ENCODE measurements at regions not wholly inside any gene's neighbourhood (a gene's known extent, or its start where the extent isn't known, plus 50 kb on each side); places are given as distances from the start of the nearest gene placed in this dataset.

DNA sequence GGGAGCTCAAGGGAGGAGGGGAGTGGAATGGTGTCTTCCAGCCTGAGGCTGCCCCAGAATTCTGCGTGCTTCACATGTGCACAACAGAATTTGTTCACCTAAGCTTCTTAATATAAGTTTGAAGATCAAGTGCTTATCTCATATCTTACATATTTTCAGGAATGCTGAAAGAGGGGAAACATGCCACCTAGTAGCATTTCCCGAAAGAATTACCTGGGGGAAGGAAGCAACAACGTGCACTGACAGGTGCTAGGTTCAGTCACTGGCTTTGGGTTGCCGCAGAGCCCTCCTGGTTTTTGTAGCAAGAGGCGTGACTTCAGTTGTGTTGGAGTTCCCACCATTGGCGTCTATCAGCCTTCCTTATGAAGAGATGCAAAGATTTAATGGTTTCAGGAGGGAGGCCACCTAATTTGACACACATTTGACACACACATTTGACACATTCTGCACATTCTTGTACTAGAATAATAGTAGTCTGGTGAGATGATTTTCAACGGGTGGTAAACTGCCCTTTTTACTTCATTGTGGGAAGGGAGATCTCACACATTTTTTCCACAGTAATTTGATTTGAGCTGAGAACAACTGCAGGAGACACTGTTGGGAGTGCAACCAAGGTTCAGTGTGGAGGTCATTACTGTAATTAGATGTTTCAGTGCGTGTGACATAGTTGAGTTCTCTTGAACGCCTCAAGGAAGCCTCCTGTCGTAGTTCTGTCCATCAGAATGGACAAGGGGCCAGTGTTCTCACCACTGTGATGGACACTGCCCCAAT, 481.3 kb downstream of the CCDC171 start:
- Mint-ChIP-seq H3K36me3 (ENCODE audit: low read depth) (peaks cover 5% of the 10 kb centered on the region), H3K9me3 (peaks cover 9% of the 10 kb centered on the region), H3K4me3 (no peak overlapping the region), H3K4me1 (peaks cover 1% of the 10 kb centered on the region), H3K27me3 (ENCODE audit: low read depth) (no peaks in the 10 kb centered on the region), H3K27ac (ENCODE audit: unreplicated experiment) (no peak overlapping the region)
- DNase-seq (ENCODE audit: low read depth, low spot score), result no peak
- TF ChIP-seq, protein P1, sequence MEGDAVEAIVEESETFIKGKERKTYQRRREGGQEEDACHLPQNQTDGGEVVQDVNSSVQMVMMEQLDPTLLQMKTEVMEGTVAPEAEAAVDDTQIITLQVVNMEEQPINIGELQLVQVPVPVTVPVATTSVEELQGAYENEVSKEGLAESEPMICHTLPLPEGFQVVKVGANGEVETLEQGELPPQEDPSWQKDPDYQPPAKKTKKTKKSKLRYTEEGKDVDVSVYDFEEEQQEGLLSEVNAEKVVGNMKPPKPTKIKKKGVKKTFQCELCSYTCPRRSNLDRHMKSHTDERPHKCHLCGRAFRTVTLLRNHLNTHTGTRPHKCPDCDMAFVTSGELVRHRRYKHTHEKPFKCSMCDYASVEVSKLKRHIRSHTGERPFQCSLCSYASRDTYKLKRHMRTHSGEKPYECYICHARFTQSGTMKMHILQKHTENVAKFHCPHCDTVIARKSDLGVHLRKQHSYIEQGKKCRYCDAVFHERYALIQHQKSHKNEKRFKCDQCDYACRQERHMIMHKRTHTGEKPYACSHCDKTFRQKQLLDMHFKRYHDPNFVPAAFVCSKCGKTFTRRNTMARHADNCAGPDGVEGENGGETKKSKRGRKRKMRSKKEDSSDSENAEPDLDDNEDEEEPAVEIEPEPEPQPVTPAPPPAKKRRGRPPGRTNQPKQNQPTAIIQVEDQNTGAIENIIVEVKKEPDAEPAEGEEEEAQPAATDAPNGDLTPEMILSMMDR (conservative IDR thresholded peaks at IDR 0.05), result no peak

DNA sequence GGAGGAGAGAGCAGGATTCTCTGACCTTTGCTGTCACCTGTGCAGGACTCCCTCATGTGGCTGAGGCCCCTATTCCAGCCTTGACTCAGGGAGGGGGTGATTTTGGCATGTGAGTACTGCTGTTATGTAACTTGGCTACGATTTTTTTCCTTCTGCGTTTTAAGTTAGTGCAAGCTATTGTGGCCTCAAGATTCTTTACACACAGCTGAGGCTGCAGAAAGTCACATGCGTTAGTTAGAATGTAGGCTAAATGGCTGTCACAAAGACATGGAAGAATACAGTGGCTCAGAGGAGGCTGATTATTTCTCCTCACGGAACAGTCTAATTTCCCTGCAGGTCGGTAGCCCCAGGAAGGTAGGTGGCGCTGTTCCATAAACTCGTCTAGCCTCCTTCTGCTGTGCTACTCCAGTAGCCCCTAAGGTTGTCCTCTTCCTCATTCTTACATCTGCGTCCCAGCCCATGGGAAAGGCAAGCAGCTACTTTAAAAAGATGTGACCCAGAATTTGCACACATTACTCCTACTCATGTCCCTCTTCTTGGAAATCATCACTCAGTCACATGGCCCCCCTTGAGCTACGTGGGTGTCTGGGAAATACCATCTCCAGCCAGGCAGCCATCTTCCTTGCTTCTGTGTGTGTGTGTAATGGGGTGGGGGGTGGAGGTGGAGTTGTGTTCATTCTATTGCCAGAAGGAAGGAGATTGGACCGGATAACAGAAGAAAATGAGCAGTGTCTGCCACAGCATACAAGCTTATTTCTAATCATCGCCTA, 486.6 kb downstream of the CCDC171 start:
- H3K27ac Mint-ChIP-seq (ENCODE audit: unreplicated experiment), result no peak overlapping the region
- H3K9me3 Mint-ChIP-seq, result peaks cover 2% of the 10 kb centered on the region
- H3K4me1 Mint-ChIP-seq, result peaks cover 28% of the 10 kb centered on the region
- H3K36me3 Mint-ChIP-seq (ENCODE audit: low read depth), result peaks cover 5% of the 10 kb centered on the region
- H3K27me3 Mint-ChIP-seq (ENCODE audit: low read depth), result no peaks in the 10 kb centered on the region
- no peak overlapping the region for H3K4me3 Mint-ChIP-seq
- TF ChIP-seq, protein P1 (conservative IDR thresholded peaks at IDR 0.05), result no peak
- no peak for DNase-seq (ENCODE audit: low read depth, low spot score)

DNA sequence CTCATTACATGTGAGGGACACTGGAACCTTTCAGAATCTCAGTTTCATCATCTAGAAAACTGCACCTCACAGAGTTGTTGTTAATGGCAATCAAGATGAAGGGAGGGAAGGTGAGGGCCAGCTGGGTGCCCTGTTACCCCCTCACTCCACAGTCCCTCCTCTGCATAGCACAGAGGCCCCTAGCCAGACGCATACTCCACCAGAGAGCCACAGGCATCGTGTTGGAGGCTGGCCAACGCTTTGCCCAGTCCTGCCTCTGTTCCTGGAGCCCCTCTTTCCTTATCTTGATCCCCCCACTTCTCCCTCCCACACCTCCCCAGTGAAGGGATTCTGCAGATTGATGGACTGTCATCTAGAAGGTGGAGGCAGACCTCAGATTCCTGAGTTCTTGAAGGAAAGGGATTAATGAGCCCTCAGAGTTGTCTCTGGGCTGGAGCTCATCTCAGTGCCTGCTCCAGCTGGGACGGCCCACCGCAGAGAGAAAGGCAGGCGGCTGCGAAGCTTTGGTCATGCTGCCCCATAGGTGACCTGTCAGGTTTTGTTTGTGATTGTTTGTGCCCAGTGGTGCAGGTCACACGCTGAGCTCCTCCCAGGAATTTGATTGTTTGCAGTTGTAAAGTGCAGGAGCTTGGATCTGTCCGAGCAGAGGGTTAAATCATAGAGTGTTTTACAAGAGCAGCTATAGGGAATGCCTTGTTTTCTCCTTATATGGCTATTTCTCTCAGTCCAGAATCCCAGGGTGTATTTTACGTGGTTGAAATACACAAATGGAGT, 487.3 kb downstream of the CCDC171 start:
- Mint-ChIP-seq H3K27me3 (ENCODE audit: low read depth) (no peaks in the 10 kb centered on the region), H3K9me3 (peaks cover 2% of the 10 kb centered on the region), H3K27ac (ENCODE audit: unreplicated experiment) (peak overlapping the region; percentile 1), H3K4me3 (no peak overlapping the region), H3K36me3 (ENCODE audit: low read depth) (peaks cover 5% of the 10 kb centered on the region), H3K4me1 (peaks cover 28% of the 10 kb centered on the region)
- TF ChIP-seq, protein P1 (conservative IDR thresholded peaks at IDR 0.05), result no peak
- DNase-seq (ENCODE audit: low read depth, low spot score), result no peak

DNA sequence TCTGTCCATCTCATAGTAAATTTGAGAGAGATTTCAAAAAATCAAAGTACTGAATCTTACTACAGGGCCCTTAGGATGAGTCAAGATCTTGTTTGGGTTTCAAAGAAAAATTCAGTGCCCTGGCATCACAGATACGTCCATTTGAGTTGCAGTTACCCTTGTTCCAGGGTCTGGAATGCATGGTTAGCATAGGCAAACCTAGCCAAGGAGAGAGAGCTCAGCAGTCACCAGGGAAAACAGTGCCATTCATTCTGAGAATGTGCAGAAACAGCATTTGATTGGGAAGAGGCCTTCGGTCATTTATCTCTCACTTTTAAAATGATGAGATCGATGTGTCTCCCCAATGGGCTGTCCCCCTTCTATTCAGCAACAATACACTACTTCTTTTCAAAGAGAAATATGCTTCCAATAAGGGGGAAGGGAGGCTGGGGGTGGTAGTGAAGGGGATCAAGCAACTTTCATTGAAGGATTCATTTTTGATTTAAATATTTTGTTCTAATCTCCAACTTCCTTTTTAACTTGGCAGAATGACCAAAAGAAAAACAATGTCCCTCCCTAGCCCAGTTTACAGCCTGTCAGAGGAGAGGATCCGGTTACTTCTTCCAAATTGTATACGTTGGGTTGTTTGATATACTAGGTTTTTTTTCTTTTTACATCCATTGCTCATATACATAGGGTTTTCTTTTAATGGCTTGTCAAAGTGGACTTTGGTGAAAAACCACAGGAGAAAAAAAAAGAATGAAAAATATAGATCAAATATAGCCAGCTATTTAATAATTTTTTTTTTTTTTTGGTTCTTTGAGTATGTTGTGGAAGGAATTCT, 491.1 kb downstream of the CCDC171 start:
- no peaks in the 10 kb centered on the region for H3K27me3 Mint-ChIP-seq (ENCODE audit: low read depth)
- no peak for DNase-seq (ENCODE audit: low read depth, low spot score)
- H3K4me1 Mint-ChIP-seq, result peaks cover 28% of the 10 kb centered on the region
- H3K36me3 Mint-ChIP-seq (ENCODE audit: low read depth), result peaks cover 4% of the 10 kb centered on the region
- no peak overlapping the region for H3K4me3 Mint-ChIP-seq
- peaks cover 3% of the 10 kb centered on the region for H3K9me3 Mint-ChIP-seq
- H3K27ac Mint-ChIP-seq (ENCODE audit: unreplicated experiment), result no peak overlapping the region
- TF ChIP-seq, protein P1 (conservative IDR thresholded peaks at IDR 0.05), result no peak

DNA sequence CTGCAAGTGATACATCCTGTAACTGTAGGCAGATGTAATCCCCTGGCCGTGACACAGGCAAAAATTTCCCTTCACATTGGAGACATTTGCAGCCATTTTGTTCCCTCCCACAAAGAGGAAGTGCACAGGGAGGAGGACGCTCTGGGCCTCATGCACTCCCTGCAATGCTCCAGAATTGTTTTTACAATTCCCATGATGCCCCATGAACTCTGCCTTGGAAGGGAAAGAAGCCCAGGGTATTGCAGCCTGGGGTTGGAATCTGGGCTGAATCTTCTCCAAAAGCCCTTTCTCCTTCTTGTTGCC, 491.7 kb downstream of the CCDC171 start:
- Mint-ChIP-seq H3K27ac (ENCODE audit: unreplicated experiment) (no peak overlapping the region), H3K4me1 (peaks cover 23% of the 10 kb centered on the region), H3K4me3 (no peak overlapping the region)

More for the DNA sequence above, 491.7 kb downstream of the CCDC171 start:
- Mint-ChIP-seq H3K27me3 (ENCODE audit: low read depth) (no peaks in the 10 kb centered on the region), H3K36me3 (ENCODE audit: low read depth) (peaks cover 4% of the 10 kb centered on the region), H3K9me3 (peaks cover 3% of the 10 kb centered on the region)
- DNase-seq (ENCODE audit: low read depth, low spot score), result no peak
- TF ChIP-seq, protein P1 (conservative IDR thresholded peaks at IDR 0.05), result no peak

Measured in neural crest cell (in vitro differentiated cells).